GM12878 (cell line): ENCODE measurements at regions not wholly inside any gene's neighbourhood (a gene's known extent, or its start where the extent isn't known, plus 50 kb on each side); places are given as distances from the start of the nearest gene placed in this dataset.

Experiments
- ATAC-seq: fragments of 200-7000 bp; cut with Tn5 transposase; 3 replicates; pipeline ENCODE4 v1.9.1; 2020; ENCODE audit warnings: mild to moderate bottlenecking, moderate library complexity
- BruUV-seq: library from RNA; stranded (reverse); fragments of 400-500 nt; replicated peaks from 2 replicates; lab custom pipeline; 2021; lab: Mats Ljungman, UMichigan
- CTCF ChIA-PET: fragments of 300-600 bp; sonication (Branson Sonifier 250); formaldehyde crosslinking; extraction: SDS; loops from one replicate; lab custom pipeline; 2021; ENCODE audit warnings: inconsistent platforms; lab: Yijun Ruan, JAX
- POLR2A ChIA-PET: fragments of 350-600 bp; formaldehyde crosslinking; extraction: SDS; loops from one replicate; lab custom pipeline; 2021; ENCODE audit warnings: inconsistent platforms; lab: Charles Lee
- RAD21 ChIA-PET: fragments of 300-600 bp; sonication (Branson Sonifier 250); formaldehyde crosslinking; loops from one replicate; lab custom pipeline; 2023; ENCODE audit warnings: antibody characterized with exemption; ENCODE audit not compliant: unreplicated experiment; lab: Charles Lee
- SMC1A ChIA-PET: fragments of 300-600 bp; sonication (Branson Sonifier 250); formaldehyde crosslinking; loops from one replicate; lab custom pipeline; 2023; ENCODE audit not compliant: unreplicated experiment, uncharacterized antibody; lab: Charles Lee
- DNase-seq: peaks from one replicate; pipeline ENCODE4 v3.0.0-alpha.2; 2011; ENCODE audit warnings: low read depth, low spot score
- FAIRE-seq: peaks from 3 replicates; lab custom pipeline; 2011; peaks lifted over from hg19 to GRCh38; lab: Jason Lieb, UNC
- H2AFZ ChIP-seq: 2 replicates; pipeline ENCODE4 v1.6.0; 2011; ENCODE audit warnings: low read depth, low read length, control low read depth; ENCODE audit not compliant: control insufficient read depth
- H3K27ac ChIP-seq: 2 replicates; pipeline ENCODE4 v1.5.1; 2011; ENCODE audit warnings: control low read depth; ENCODE audit not compliant: control insufficient read depth, insufficient read depth
- H3K27me3 ChIP-seq, 2 experiments: replicated peaks in 1 of 2; 2 replicates each; pipeline versions ENCODE4 v1.6.0 to v1.6.1; 2011; ENCODE audit warnings: low read length in 1 of 2; ENCODE audit not compliant: control insufficient read depth in 2 of 2, insufficient read depth in 2 of 2
- H3K36me3 ChIP-seq, 2 experiments: 2 replicates each; pipeline ENCODE4 v1.5.1; 2011; ENCODE audit warnings: low read length in 1 of 2; ENCODE audit not compliant: control insufficient read depth in 2 of 2, insufficient read depth in 2 of 2
- H3K4me1 ChIP-seq: 2 replicates; pipeline ENCODE4 v1.6.1; 2011; ENCODE audit warnings: mild to moderate bottlenecking, low read length, moderate library complexity, mixed read lengths; ENCODE audit not compliant: control insufficient read depth, insufficient read depth
- H3K4me2 ChIP-seq: 2 replicates; pipeline ENCODE4 v1.6.0; 2011; ENCODE audit warnings: control low read depth; ENCODE audit not compliant: control insufficient read depth, insufficient read depth
- H3K4me3 ChIP-seq: fragments of 200-600 bp; sonication (generic); 2 replicates; pipeline ENCODE4 v1.5.1; 2016
- H3K79me2 ChIP-seq: 2 replicates; pipeline ENCODE4 v1.6.0; 2011; ENCODE audit warnings: low read length; ENCODE audit not compliant: control insufficient read depth, insufficient read depth
- H3K9ac ChIP-seq: 2 replicates; pipeline ENCODE4 v1.8.0; 2011; ENCODE audit warnings: low read length, control low read depth, mixed read lengths; ENCODE audit not compliant: control insufficient read depth, insufficient read depth
- H3K9me3 ChIP-seq: replicated peaks from 3 replicates; pipeline ENCODE4 v1.5.1; 2011; ENCODE audit warnings: mild to moderate bottlenecking, low read length; ENCODE audit not compliant: control insufficient read depth, insufficient read depth
- H4K20me1 ChIP-seq: 2 replicates; pipeline ENCODE4 v1.6.0; 2011; ENCODE audit not compliant: control insufficient read depth, insufficient read depth
- CBX5 ChIP-seq: sonication (generic); IDR thresholded peaks from 2 replicates; pipeline ENCODE4 v1.6.1; 2016; ENCODE audit warnings: low read depth, moderate library complexity, mild to moderate bottlenecking, inconsistent platforms
- CEBPB ChIP-seq, 2 experiments: fragments of 150-350 bp in 1 of 2; IDR thresholded peaks; 2 replicates each; pipeline ENCODE4 v1.6.1; 2012 to 2014; ENCODE audit warnings: low read depth in 2 of 2, low read length in 2 of 2, borderline replicate concordance in 1 of 2, inconsistent platforms in 1 of 2
- ETV6 ChIP-seq, 2 experiments: fragments of 450-650 bp in 1 of 2; IDR thresholded peaks in 1 of 2; conservative IDR thresholded peaks in 1 of 2; 2 replicates each; pipeline ENCODE4 v1.6.1; 2014; ENCODE audit warnings: antibody characterized with exemption in 1 of 2, borderline replicate concordance in 1 of 2, low read depth in 1 of 2, mild to moderate bottlenecking in 1 of 2, moderate library complexity in 1 of 2
- EZH2 ChIP-seq: IDR thresholded peaks from 2 replicates; pipeline ENCODE4 v1.6.1; 2012; ENCODE audit warnings: low read depth, mild to moderate bottlenecking, control low read depth, inconsistent platforms, low read length, borderline replicate concordance; ENCODE audit not compliant: control insufficient read depth
- POLR2A ChIP-seq: IDR thresholded peaks from 2 replicates; pipeline ENCODE4 v1.6.1; 2011; ENCODE audit warnings: low read depth, mild to moderate bottlenecking, low read length
- RB1 ChIP-seq: fragments of 450-650 bp; formaldehyde crosslinking; IDR thresholded peaks from 2 replicates; pipeline ENCODE4 v1.6.1; 2017; ENCODE audit warnings: mild to moderate bottlenecking, borderline replicate concordance
- SUPT20H ChIP-seq: IDR thresholded peaks from 2 replicates; pipeline ENCODE4 v1.6.1; 2011; ENCODE audit warnings: low read depth, mild to moderate bottlenecking, low read length, moderate library complexity, borderline replicate concordance; ENCODE audit not compliant: control insufficient read depth
- TCF12 ChIP-seq: IDR thresholded peaks from 2 replicates; pipeline ENCODE4 v1.6.1; 2011; ENCODE audit warnings: low read depth, mild to moderate bottlenecking, low read length
- WGBS: methylation state at CpG from one replicate; pipeline ENCODE4 v1.1.6; 2016; ENCODE audit warnings: low lambda C conversion rate; ENCODE audit not compliant: insufficient replicate concordance, insufficient coverage; ENCODE audit errors: missing lambda C conversion rate; 5-methylcytosine and 5-hydroxymethylcytosine counted together
- in situ Hi-C: fragments of 300-500 bp; cut with MboI; formaldehyde crosslinking; loops from 9 replicates; pipeline ENCODE4 v1.14.3; 2018; ENCODE audit warnings: mixed read lengths
- intact Hi-C: fragments of 100-400 bp; cut with micrococcal nuclease; formaldehyde crosslinking; loops from one replicate; pipeline ENCODE4 v1.14.2; 2022; ENCODE audit not compliant: unreplicated experiment
- TF ChIP-seq, protein P1 (sequence below): IDR thresholded peaks from 2 replicates; pipeline ENCODE4 v1.6.1; 2012; ENCODE audit warnings: low read length, inconsistent platforms
- TF ChIP-seq, protein P2 (sequence below), 3 experiments: IDR thresholded peaks in 2 of 3; conservative IDR thresholded peaks in 1 of 3; 2 replicates each; pipeline ENCODE4 v1.5.1; 2011; ENCODE audit warnings: low read depth in 3 of 3, low read length in 3 of 3, mild to moderate bottlenecking in 3 of 3, control low read depth in 2 of 3, moderate library complexity in 2 of 3, inconsistent platforms in 1 of 3, mixed read lengths in 1 of 3; ENCODE audit not compliant: control insufficient read depth in 2 of 3, insufficient read depth in 1 of 3; ENCODE audit errors: extremely low read depth in 1 of 3

DNA sequence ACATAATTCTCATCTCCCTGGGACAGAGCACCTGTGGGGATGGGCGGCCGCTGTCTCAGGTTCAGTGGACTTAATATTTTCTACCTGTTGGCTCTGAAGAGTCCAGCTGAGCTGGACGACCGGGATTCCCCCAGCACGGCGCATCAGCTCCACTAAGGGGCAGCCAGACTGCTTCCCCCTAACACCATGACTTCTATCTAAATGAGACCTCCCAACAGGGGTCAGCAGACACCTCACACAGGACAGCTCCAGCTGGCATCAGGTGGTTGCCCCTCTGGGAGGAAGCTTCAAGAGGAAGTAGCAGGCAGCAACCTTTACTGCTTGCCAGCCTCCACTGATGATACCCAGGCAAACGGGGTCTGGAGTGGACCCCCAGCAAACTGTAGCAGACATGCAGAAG is 226.0 kb upstream of the DSEL start:
- Histone ChIP-seq H3K79me2 (no peaks in the 10 kb centered on the region), H3K9ac (no peak overlapping the region), H3K27me3 (no peaks in the 10 kb centered on the region), H3K4me3 (no peak overlapping the region), H3K4me2 (no peak overlapping the region), H4K20me1 (no peaks in the 10 kb centered on the region), H3K4me1 (no peaks in the 10 kb centered on the region), H3K36me3 (no peaks in the 10 kb centered on the region), H3K27ac (no peak overlapping the region), H3K9me3 (no peaks in the 10 kb centered on the region; the same call in 2 of the 3 replicates), H2AFZ (no peak overlapping the region)
- FAIRE-seq (no peak), ATAC-seq (no peak), DNase-seq (no peak)
- intact Hi-C loops: no loop called here
- POLR2A ChIA-PET: no interaction called here
- WGBS: 24% methylated on average over 7 of the region's 7 CpGs
- RAD21 ChIA-PET: no interaction called here
- SMC1A ChIA-PET: no interaction called here
- CTCF ChIA-PET: no interaction called here
- TF ChIP-seq SUPT20H (no peak), CBX5 (no peak), POLR2A (no peak), CEBPB (IDR thresholded peaks at IDR 0.05; ENCODE audit: borderline replicate concordance in 1 of 2, low read depth in 2 of 2, low read length in 2 of 2) (no peak), ETV6 (conservative IDR thresholded peaks at IDR 0.05 in 1 of 2, IDR thresholded peaks at IDR 0.05 in 1 of 2; ENCODE audit: borderline replicate concordance in 1 of 2, low read depth in 1 of 2) (no peak), TCF12 (no peak), RB1 (no peak), EZH2 (no peak)
- TF ChIP-seq, protein P1, sequence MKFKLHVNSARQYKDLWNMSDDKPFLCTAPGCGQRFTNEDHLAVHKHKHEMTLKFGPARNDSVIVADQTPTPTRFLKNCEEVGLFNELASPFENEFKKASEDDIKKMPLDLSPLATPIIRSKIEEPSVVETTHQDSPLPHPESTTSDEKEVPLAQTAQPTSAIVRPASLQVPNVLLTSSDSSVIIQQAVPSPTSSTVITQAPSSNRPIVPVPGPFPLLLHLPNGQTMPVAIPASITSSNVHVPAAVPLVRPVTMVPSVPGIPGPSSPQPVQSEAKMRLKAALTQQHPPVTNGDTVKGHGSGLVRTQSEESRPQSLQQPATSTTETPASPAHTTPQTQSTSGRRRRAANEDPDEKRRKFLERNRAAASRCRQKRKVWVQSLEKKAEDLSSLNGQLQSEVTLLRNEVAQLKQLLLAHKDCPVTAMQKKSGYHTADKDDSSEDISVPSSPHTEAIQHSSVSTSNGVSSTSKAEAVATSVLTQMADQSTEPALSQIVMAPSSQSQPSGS: no peak
- TF ChIP-seq, protein P2, sequence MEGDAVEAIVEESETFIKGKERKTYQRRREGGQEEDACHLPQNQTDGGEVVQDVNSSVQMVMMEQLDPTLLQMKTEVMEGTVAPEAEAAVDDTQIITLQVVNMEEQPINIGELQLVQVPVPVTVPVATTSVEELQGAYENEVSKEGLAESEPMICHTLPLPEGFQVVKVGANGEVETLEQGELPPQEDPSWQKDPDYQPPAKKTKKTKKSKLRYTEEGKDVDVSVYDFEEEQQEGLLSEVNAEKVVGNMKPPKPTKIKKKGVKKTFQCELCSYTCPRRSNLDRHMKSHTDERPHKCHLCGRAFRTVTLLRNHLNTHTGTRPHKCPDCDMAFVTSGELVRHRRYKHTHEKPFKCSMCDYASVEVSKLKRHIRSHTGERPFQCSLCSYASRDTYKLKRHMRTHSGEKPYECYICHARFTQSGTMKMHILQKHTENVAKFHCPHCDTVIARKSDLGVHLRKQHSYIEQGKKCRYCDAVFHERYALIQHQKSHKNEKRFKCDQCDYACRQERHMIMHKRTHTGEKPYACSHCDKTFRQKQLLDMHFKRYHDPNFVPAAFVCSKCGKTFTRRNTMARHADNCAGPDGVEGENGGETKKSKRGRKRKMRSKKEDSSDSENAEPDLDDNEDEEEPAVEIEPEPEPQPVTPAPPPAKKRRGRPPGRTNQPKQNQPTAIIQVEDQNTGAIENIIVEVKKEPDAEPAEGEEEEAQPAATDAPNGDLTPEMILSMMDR (IDR thresholded peaks at IDR 0.05 in 2 of 3, conservative IDR thresholded peaks at IDR 0.05 in 1 of 3; ENCODE audit: control insufficient read depth in 2 of 3, extremely low read depth in 1 of 3, insufficient read depth in 1 of 3, low read depth in 3 of 3, low read length in 3 of 3): no peak
- in situ Hi-C loops: no loop called here
- no TSS peak for BruUV-seq
